GM12878 (cell line): ENCODE measurements at regions not wholly inside any gene's neighbourhood (a gene's known extent, or its start where the extent isn't known, plus 50 kb on each side); places are given as distances from the start of the nearest gene placed in this dataset.

Source experiments
- ATAC-seq: fragments of 200-7000 bp; cut with Tn5 transposase; 3 replicates; pipeline ENCODE4 v1.9.1; 2020; ENCODE audit warnings: mild to moderate bottlenecking, moderate library complexity
- BruUV-seq: library from RNA; stranded (reverse); fragments of 400-500 nt; replicated peaks from 2 replicates; lab custom pipeline; 2021; lab: Mats Ljungman, UMichigan
- CTCF ChIA-PET: fragments of 300-600 bp; sonication (Branson Sonifier 250); formaldehyde crosslinking; extraction: SDS; loops from one replicate; lab custom pipeline; 2021; ENCODE audit warnings: inconsistent platforms; lab: Yijun Ruan, JAX
- POLR2A ChIA-PET: fragments of 350-600 bp; formaldehyde crosslinking; extraction: SDS; loops from one replicate; lab custom pipeline; 2021; ENCODE audit warnings: inconsistent platforms; lab: Charles Lee
- RAD21 ChIA-PET: fragments of 300-600 bp; sonication (Branson Sonifier 250); formaldehyde crosslinking; loops from one replicate; lab custom pipeline; 2023; ENCODE audit warnings: antibody characterized with exemption; ENCODE audit not compliant: unreplicated experiment; lab: Charles Lee
- SMC1A ChIA-PET: fragments of 300-600 bp; sonication (Branson Sonifier 250); formaldehyde crosslinking; loops from one replicate; lab custom pipeline; 2023; ENCODE audit not compliant: unreplicated experiment, uncharacterized antibody; lab: Charles Lee
- DNase-seq: peaks from one replicate; pipeline ENCODE4 v3.0.0-alpha.2; 2011; ENCODE audit warnings: low read depth, low spot score
- FAIRE-seq: peaks from 3 replicates; lab custom pipeline; 2011; peaks lifted over from hg19 to GRCh38; lab: Jason Lieb, UNC
- H2AFZ ChIP-seq: 2 replicates; pipeline ENCODE4 v1.6.0; 2011; ENCODE audit warnings: low read depth, low read length, control low read depth; ENCODE audit not compliant: control insufficient read depth
- H3K27ac ChIP-seq: 2 replicates; pipeline ENCODE4 v1.5.1; 2011; ENCODE audit warnings: control low read depth; ENCODE audit not compliant: control insufficient read depth, insufficient read depth
- H3K27me3 ChIP-seq, 2 experiments: replicated peaks in 1 of 2; 2 replicates each; pipeline versions ENCODE4 v1.6.0 to v1.6.1; 2011; ENCODE audit warnings: low read length in 1 of 2; ENCODE audit not compliant: control insufficient read depth in 2 of 2, insufficient read depth in 2 of 2
- H3K36me3 ChIP-seq, 2 experiments: 2 replicates each; pipeline ENCODE4 v1.5.1; 2011; ENCODE audit warnings: low read length in 1 of 2; ENCODE audit not compliant: control insufficient read depth in 2 of 2, insufficient read depth in 2 of 2
- H3K4me1 ChIP-seq: 2 replicates; pipeline ENCODE4 v1.6.1; 2011; ENCODE audit warnings: mild to moderate bottlenecking, low read length, moderate library complexity, mixed read lengths; ENCODE audit not compliant: control insufficient read depth, insufficient read depth
- H3K4me2 ChIP-seq: 2 replicates; pipeline ENCODE4 v1.6.0; 2011; ENCODE audit warnings: control low read depth; ENCODE audit not compliant: control insufficient read depth, insufficient read depth
- H3K4me3 ChIP-seq: fragments of 200-600 bp; sonication (generic); 2 replicates; pipeline ENCODE4 v1.5.1; 2016
- H3K79me2 ChIP-seq: 2 replicates; pipeline ENCODE4 v1.6.0; 2011; ENCODE audit warnings: low read length; ENCODE audit not compliant: control insufficient read depth, insufficient read depth
- H3K9ac ChIP-seq: 2 replicates; pipeline ENCODE4 v1.8.0; 2011; ENCODE audit warnings: low read length, control low read depth, mixed read lengths; ENCODE audit not compliant: control insufficient read depth, insufficient read depth
- H3K9me3 ChIP-seq: replicated peaks from 3 replicates; pipeline ENCODE4 v1.5.1; 2011; ENCODE audit warnings: mild to moderate bottlenecking, low read length; ENCODE audit not compliant: control insufficient read depth, insufficient read depth
- H4K20me1 ChIP-seq: 2 replicates; pipeline ENCODE4 v1.6.0; 2011; ENCODE audit not compliant: control insufficient read depth, insufficient read depth
- ESRRA ChIP-seq: IDR thresholded peaks from 2 replicates; pipeline ENCODE4 v1.6.1; 2012; ENCODE audit warnings: mild to moderate bottlenecking, low read length, improper control_type of control experiment
- FOXM1 ChIP-seq: IDR thresholded peaks from 2 replicates; pipeline ENCODE4 v1.6.1; 2012; ENCODE audit warnings: low read depth, mild to moderate bottlenecking, inconsistent platforms, low read length, moderate library complexity
- JUND ChIP-seq: IDR thresholded peaks from 2 replicates; pipeline ENCODE4 v1.6.1; 2012; ENCODE audit warnings: low read depth, mild to moderate bottlenecking, low read length, improper control_type of control experiment, moderate library complexity
- MEF2A ChIP-seq: IDR thresholded peaks from 2 replicates; pipeline ENCODE4 v1.6.1; 2011; ENCODE audit warnings: low read depth, mild to moderate bottlenecking, low read length, moderate library complexity; ENCODE audit not compliant: insufficient read depth
- MTA3 ChIP-seq: IDR thresholded peaks from 2 replicates; pipeline ENCODE4 v1.6.1; 2012; ENCODE audit warnings: low read length, inconsistent platforms, borderline replicate concordance
- NR2C1 ChIP-seq: fragments of 450-650 bp; IDR thresholded peaks from 2 replicates; pipeline ENCODE4 v1.6.1; 2017; ENCODE audit warnings: antibody characterized with exemption, mild to moderate bottlenecking, moderate library complexity
- NR2C2 ChIP-seq: IDR thresholded peaks from 2 replicates; pipeline ENCODE4 v1.6.1; 2011; ENCODE audit warnings: borderline replicate concordance, low read depth; ENCODE audit not compliant: control insufficient read depth, insufficient read length
- POLR2A ChIP-seq: IDR thresholded peaks from 2 replicates; pipeline ENCODE4 v1.6.1; 2011; ENCODE audit warnings: low read depth, mild to moderate bottlenecking, low read length
- SMAD1 ChIP-seq: fragments of 450-650 bp; IDR thresholded peaks from 2 replicates; pipeline ENCODE4 v1.6.1; 2018; ENCODE audit warnings: mild to moderate bottlenecking, low read depth; ENCODE audit not compliant: partially characterized antibody
- TARDBP ChIP-seq: IDR thresholded peaks from 2 replicates; pipeline ENCODE4 v1.6.1; 2016; ENCODE audit warnings: borderline replicate concordance
- TCF3 ChIP-seq: IDR thresholded peaks from 2 replicates; pipeline ENCODE4 v1.6.1; 2012; ENCODE audit warnings: low read depth, mild to moderate bottlenecking, low read length, borderline replicate concordance; ENCODE audit not compliant: insufficient read depth
- WGBS: methylation state at CpG from one replicate; pipeline ENCODE4 v1.1.6; 2016; ENCODE audit warnings: low lambda C conversion rate; ENCODE audit not compliant: insufficient replicate concordance, insufficient coverage; ENCODE audit errors: missing lambda C conversion rate; 5-methylcytosine and 5-hydroxymethylcytosine counted together
- in situ Hi-C: fragments of 300-500 bp; cut with MboI; formaldehyde crosslinking; loops from 9 replicates; pipeline ENCODE4 v1.14.3; 2018; ENCODE audit warnings: mixed read lengths
- intact Hi-C: fragments of 100-400 bp; cut with micrococcal nuclease; formaldehyde crosslinking; loops from one replicate; pipeline ENCODE4 v1.14.2; 2022; ENCODE audit not compliant: unreplicated experiment
- TF ChIP-seq, protein P1 (sequence below): fragments of 450-650 bp; formaldehyde crosslinking; IDR thresholded peaks from 2 replicates; pipeline ENCODE4 v1.5.0; 2022; ENCODE audit warnings: mild to moderate bottlenecking, missing genetic modification characterization
- TF ChIP-seq, protein P2 (sequence below): fragments of 450-650 bp; IDR thresholded peaks from 2 replicates; pipeline ENCODE4 v1.6.1; 2016; ENCODE audit warnings: mild to moderate bottlenecking

DNA sequence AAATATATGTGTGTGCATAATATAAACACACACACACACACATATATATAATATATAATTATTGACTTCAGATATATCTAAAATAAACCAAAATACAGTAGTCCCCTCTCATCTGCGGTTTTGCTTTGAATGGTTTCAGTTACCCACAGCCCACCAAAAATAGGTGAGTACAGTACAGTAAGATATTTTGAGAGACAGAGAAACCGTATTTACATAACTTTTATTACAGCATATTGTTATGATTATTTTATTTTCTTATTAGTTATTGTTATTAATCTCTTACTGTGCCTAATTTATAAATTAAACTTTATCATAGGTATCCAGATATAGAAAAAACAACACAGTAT lies 564.2 kb downstream of the ACTL7B start (continued):
- TF ChIP-seq, protein P1, sequence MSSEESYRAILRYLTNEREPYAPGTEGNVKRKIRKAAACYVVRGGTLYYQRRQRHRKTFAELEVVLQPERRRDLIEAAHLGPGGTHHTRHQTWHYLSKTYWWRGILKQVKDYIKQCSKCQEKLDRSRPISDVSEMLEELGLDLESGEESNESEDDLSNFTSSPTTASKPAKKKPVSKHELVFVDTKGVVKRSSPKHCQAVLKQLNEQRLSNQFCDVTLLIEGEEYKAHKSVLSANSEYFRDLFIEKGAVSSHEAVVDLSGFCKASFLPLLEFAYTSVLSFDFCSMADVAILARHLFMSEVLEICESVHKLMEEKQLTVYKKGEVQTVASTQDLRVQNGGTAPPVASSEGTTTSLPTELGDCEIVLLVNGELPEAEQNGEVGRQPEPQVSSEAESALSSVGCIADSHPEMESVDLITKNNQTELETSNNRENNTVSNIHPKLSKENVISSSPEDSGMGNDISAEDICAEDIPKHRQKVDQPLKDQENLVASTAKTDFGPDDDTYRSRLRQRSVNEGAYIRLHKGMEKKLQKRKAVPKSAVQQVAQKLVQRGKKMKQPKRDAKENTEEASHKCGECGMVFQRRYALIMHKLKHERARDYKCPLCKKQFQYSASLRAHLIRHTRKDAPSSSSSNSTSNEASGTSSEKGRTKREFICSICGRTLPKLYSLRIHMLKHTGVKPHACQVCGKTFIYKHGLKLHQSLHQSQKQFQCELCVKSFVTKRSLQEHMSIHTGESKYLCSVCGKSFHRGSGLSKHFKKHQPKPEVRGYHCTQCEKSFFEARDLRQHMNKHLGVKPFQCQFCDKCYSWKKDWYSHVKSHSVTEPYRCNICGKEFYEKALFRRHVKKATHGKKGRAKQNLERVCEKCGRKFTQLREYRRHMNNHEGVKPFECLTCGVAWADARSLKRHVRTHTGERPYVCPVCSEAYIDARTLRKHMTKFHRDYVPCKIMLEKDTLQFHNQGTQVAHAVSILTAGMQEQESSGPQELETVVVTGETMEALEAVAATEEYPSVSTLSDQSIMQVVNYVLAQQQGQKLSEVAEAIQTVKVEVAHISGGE (CRISPR knock-in tag): no peak
- no peak for TF ChIP-seq TCF3

DNA sequence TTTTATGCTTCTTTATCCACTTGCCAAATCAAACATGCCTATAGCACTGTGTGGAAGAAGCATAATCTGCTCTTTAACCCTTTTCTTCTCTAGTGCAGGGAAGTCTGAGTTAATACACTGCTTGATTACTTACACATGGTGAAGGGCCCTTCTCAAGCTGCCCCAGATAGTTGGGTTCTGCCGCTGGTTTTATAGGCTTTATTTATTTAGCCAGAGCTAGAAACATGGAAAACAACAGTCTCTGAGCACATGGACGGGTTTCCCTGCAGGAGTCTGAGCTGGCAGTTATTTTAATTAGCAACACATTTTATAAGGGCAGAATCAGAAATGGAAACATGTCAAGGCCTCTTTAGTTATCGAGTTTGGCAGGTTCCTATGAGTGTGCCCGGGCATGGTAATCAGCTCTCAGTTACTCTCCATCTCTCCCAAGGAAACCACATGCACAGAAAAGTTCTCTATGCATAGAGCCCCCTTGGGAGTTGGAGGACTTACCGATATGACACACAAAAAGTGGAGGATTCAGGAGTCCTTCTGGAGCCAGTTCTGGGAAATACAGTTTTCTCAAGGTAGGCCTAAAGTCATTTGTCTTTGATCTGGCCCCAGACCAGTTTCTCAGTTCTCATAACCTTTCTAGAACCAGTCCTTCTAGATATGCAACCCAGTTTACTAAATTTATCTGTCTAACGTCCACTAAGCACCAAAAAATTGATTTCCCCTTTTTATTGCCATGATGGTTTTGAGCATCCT lies 564.8 kb downstream of the ACTL7B start:
- DNase-seq: no peak
- H4K20me1 ChIP-seq: no peaks in the 10 kb centered on the region
- no peak overlapping the region for H3K4me3 ChIP-seq
- RAD21 ChIA-PET: no interaction called here
- no peak overlapping the region for H3K27ac ChIP-seq
- TF ChIP-seq JUND (no peak), ESRRA (no peak), SMAD1 (no peak), NR2C2 (no peak), NR2C1 (no peak), POLR2A (no peak), TARDBP (no peak), MTA3 (no peak), FOXM1 (no peak), MEF2A (no peak)
- TF ChIP-seq, protein P2, sequence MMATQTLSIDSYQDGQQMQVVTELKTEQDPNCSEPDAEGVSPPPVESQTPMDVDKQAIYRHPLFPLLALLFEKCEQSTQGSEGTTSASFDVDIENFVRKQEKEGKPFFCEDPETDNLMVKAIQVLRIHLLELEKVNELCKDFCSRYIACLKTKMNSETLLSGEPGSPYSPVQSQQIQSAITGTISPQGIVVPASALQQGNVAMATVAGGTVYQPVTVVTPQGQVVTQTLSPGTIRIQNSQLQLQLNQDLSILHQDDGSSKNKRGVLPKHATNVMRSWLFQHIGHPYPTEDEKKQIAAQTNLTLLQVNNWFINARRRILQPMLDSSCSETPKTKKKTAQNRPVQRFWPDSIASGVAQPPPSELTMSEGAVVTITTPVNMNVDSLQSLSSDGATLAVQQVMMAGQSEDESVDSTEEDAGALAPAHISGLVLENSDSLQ: no peak
- TF ChIP-seq, all 136 proteins: peak for 0
- intact Hi-C loops (no loop called here), in situ Hi-C loops (no loop called here)
- BruUV-seq: no TSS peak
- SMC1A ChIA-PET: no interaction called here
- no peaks in the 10 kb centered on the region for H3K9me3 ChIP-seq
- FAIRE-seq: no peak
- H3K9ac ChIP-seq: no peak overlapping the region
- H3K4me2 ChIP-seq: no peak overlapping the region
- no peaks in the 10 kb centered on the region for H3K4me1 ChIP-seq
- H3K27me3 ChIP-seq: no peaks in the 10 kb centered on the region
- no peak for ATAC-seq
- no peaks in the 10 kb centered on the region for H3K36me3 ChIP-seq
- WGBS: 11% methylated on average over 6 of the region's 6 CpGs
- CTCF ChIA-PET: no interaction called here
- H2AFZ ChIP-seq: no peak overlapping the region
- no peaks in the 10 kb centered on the region for H3K79me2 ChIP-seq
- POLR2A ChIA-PET: no interaction called here
